ENCODE measurements at regions not wholly inside any gene's neighbourhood (a gene's known extent, or its start where the extent isn't known, plus 50 kb on each side); places are given as distances from the start of the nearest gene placed in this dataset.
A peak's percentile ranks its signal among the peaks of the same experiment; 100 is the strongest.

DNA sequence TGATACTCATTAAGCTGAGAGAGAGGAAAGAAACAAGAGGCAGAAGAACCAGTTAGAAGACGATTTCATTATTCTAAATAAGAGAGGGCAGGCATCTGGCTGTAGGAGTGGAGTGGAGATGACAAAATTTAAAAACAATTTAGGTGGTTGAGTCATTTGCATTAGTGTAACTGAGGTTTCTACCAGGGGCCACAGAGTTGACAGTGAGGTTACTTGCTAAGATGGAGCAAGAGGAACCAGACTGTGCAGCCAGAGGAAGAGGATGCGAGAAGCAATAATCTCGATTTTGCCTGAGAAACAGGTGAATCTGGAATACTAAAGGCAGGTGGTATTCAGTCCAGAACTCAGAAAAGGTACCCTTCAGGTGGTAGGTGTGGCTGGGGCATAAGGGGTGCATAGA is 491.9 kb downstream of the MID1IP1 start:
- DNase-seq (ENCODE audit: low spot score): no peak

DNA sequence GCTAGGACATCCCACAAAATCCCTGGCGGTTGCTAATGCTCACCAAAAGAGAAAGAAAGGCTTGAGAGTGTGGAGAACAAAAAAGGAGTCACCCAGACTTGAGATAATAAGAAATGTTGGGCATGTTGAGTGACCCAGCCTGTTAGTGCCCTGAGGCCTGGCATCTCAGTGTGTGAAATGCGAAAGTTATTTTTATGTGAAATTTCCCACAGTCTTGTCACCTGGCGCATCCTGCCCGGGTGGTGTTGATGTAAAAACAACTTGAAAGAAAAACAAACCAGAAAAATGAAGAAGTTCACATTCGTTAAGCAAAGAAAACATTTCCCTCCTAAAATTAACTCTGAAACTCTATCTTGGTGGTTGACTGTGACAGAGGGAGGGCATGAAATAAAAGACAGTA is 495.2 kb downstream of the MID1IP1 start:
- DNase-seq (ENCODE audit: low spot score): no peak

- no peak for DNase-seq (ENCODE audit: low spot score)
These were observed 497.6 kb downstream of the MID1IP1 start for GRCh38 chrX:39298821-39299220.

DNA sequence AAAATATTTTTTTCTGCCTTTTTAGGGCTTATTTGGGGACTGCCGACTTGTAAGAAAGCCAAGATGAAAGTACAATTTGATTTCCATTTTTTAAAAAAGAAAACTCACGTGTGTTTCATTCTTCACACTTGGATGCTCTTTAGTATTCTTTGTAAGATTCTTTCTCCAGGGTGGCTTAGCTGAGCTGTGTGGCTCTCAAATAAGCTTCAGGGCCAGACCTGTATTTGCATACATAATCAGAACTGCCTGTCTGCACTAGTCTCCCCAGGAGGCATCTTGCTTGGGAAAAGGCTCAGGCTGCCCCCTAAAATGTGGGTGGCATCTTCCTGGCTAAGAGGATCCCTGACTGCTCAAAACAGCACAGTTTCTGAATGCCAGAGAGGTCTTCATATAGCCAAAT is 498.4 kb downstream of the MID1IP1 start:
- no peak for DNase-seq (ENCODE audit: low spot score)

- DNase-seq (ENCODE audit: low spot score): no peak
These were observed 499.8 kb downstream of the MID1IP1 start for GRCh38 chrX:39301036-39301435.

GRCh38 chrX:39302838-39303237 is 501.6 kb downstream of the MID1IP1 start:
- no peak for DNase-seq (ENCODE audit: low spot score)

- no peak for DNase-seq (ENCODE audit: low spot score)
These were observed 503.5 kb downstream of the MID1IP1 start for GRCh38 chrX:39304746-39305145.

- no peak for DNase-seq (ENCODE audit: low spot score)
These were observed 506.2 kb downstream of the MID1IP1 start for GRCh38 chrX:39307488-39307887.

DNA sequence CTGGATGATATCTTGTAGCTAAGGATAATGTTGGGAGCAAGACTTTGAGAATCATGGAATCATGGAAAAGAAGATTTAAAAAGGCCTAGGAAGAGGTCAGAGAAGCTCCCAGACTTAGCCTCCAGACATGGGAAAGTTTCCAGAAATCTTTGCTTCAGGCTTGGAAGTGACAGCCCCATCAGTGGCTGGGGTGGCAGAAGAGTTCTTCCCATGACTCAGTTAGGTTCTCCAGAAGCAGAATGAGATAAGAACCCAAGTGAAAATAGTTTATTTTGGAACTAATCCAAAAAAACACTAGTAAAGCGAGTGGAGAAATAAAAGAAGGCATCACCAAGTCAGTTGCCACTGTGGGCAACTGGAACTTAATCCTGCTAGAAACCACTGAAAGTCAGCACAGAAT is 506.9 kb downstream of the MID1IP1 start:
- no peak for DNase-seq (ENCODE audit: low spot score)

GRCh38 chrX:39309018-39309635 is 507.9 kb downstream of the MID1IP1 start:
- DNase-seq (ENCODE audit: low spot score): peak; percentile 50

- peak; percentile 56 for DNase-seq (ENCODE audit: low spot score)
These were observed 508.5 kb downstream of the MID1IP1 start for GRCh38 chrX:39309721-39310152.

DNA sequence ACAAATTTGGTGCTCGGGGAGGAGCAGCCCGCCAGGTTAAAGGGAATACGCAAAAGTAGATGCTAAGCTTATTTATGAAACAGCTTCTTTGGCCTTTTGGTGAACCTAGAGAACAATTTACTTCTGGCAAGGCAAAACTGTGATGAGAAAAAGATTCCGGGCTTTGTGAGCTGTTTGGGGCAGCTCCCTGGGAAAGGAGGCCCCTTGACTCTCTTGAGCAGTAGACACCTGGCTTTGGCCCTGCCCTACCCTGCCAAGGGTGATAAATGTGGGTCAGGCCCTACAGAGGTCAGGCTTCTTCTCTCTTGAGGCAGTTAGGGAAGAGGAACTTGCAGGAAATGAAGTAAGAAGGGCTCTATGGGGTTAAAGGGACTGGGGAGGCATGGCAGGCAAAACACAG is 509.6 kb downstream of the MID1IP1 start:
- DNase-seq (ENCODE audit: low spot score): no peak

DNA sequence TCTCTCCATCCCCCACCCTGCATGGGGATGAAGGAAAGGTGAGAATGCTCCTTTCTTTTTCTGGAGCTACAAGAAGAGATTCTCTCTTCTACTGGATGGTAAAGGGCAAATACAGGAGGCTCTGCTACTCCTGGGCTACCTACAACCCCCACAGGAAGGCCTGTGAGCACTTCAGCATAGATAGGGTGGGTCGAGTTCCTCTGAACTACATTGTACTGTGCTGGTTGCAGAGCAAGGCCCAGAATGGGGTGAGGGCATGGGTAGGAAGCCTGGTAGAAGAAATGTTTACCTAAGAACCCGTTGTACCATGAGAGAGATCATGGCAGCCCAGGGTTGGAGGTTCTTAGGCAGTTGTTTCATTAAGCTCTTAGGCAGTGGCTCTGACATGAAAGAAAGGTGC is 510.4 kb downstream of the MID1IP1 start:
- no peak for DNase-seq (ENCODE audit: low spot score)

DNA sequence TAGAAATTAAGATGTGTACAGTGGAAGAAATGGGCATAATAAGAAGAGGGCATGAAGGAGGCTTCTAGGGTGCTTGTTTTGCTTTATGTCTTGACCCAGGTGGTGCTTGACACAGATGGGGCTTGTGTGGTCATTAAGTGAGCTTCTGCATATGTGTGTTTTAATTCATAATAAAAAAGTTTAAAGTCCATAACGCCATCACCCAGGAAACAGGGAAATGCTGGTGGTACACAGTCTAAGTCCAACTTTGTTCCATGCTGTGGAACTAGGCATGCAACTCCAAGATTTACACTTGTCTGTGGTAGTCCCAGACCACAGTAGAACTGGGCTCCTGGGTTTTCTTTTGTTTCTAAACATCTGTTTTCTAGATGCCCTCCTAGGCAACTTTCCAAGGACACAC is 511.9 kb downstream of the MID1IP1 start:
- no peak for DNase-seq (ENCODE audit: low spot score)

DNA sequence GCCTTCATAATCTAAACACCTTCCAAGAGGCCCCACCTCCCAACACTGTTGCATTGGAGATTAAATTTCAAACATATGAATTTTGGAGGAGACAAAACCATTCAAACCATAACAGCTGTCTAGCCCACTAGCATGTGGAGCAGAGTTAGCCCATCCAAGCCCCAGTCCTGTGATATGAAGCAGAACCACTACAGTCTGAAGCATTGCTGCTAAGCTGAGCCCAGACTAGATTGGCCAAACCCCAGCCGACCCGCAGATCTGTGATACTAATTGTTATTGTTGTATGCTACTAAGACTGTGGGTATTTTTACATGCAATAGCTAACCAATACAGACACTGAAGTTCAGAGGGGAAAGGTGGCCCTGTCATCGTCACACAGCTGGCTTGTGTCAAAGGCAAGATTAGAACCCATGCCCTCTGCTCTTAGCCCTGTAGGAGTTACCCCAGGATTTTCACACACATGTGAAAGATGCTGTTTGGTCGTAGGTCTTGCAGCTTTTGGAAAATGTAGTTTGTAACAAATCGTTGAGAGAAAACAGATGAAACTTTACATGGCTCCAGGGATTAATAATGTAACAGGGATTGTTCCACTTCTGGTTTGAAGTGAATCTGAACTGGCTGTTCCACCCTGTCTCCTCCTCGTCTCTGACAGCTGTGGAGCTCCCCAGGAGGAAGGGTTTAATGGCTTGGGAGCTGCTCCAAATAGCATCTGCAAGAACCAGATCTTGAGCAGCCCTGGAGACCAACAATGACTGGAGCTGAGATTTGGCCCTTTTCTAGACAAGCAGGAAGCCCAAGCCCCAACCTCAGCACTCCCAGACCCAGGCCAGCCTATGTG is 517.5 kb downstream of the MID1IP1 start:
- no peak for DNase-seq (ENCODE audit: low spot score)

GRCh38 chrX:39320165-39320564 is 518.9 kb downstream of the MID1IP1 start:
- DNase-seq (ENCODE audit: low spot score): no peak

DNA sequence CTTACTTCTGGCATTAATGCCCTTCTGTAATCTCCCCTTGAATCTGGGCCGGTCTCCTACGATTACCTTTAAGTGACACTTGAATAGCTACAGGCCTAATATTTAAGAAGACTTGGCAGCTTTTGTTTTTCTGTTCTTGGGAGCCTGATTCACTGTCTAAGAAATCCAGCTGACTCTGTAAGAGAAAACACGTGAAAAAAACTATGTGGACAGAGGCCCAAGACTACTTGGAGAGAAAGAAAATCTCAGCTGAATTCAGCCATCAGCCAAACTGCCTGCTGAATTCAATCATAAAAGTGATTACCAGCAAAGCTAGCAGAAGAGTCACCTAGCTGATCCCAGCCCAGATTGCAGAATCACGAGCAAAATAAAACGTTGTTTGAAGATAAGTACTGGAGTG is 521.2 kb downstream of the MID1IP1 start:
- no peak for DNase-seq (ENCODE audit: low spot score)

DNA sequence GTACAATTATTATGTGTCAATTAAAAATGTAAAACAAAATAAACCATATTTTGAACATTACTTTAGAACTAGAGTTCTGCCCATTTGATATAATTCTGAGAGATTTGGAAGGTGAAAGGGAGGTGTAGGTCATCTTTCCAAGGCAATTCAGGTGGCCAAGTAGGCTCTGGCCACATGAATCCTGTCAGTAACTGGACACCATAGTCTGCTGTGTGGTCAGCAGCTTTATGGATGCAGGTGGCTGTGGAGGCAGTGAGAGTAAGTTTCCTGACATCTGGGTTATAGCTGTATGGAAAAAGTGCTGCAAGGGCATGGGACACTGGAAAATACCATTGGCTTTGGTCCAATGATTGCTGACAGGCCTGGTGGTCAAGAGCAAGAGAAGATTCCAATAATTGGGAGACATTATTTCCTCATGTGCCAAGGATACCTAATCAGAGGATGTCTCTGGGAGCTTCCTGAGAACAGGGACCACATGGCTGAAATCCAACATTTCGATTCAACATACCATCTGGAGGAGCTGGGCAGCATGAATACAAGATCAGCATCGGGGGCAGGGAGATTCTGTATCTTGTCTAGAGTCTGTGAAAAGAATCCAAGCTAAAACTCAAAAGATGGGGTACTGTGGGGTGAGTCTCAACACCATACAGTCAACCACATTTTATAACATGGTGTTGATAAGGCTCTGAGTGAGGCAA is 523.1 kb downstream of the MID1IP1 start:
- DNase-seq (ENCODE audit: low spot score): no peak

GRCh38 chrX:39327255-39327654 is 526.0 kb downstream of the MID1IP1 start:
- DNase-seq (ENCODE audit: low spot score): peak; percentile 36

DNA sequence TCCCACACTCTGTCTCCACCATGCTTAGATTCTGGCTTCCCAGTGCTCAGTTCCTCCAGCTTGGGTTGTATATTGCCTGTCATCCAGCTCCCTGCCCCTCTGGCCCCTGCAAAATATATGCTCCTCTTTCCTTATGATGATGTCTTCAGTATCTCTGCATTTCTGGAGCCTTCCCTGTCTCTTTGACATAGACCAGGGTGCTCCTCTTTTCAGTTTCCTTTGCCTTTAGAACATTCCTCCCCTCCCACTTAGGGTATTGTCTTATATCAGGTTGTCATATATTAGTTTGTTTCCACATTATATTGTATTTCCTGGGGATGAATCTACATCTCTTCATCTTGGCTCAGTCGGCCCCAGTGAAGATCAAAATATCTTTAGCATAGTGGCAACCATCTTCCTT is 526.4 kb downstream of the MID1IP1 start:
- DNase-seq (ENCODE audit: low spot score): no peak

DNA sequence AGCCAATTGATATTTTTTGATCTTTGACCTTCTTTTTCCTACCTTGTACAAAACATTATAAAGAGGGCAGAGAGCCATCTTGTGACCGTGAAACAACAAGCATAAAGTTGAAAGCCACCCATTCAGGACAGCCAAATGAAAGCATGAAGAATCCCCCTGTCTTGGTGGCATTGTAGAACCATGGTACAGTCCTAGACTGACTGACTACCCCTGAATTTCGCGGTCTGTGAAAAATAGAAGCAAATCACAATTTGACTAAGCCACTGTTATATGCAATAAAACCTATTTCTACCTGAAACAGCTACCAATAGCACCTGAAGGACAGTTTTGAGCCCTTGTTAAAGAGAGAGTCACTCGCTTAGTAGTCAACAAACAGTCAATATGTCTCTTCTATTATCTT is 527.4 kb downstream of the MID1IP1 start:
- no peak for DNase-seq (ENCODE audit: low spot score)

DNA sequence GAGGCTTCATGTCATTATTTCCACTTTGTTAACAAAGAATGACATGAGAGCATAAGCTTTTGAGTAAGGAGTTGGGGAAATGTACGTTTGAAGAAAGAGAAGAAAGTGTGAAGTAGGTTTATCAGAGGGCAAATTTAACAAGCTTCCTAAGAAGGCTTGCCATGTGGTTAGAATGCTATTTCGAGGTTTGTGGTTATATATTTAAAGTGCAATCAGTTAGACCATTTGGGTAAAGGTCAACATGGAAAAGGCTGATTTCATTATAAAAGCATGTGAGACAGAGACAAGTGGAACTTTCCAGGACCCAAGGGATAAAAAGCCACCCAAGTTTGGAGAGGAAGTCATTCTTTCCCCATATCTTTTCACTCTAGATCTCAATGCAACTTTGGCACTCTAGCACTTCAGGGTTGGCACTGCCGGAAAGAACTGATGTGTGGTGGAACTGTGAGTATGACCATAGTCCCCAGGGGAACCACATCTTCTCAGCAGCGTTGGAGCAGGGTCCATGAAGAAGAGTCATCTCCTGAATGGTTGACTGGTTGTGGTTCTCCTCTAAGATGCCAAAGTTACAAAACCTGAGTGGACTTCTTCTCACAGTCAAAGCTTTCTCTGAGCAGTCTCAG is 529.9 kb downstream of the MID1IP1 start:
- DNase-seq (ENCODE audit: low spot score): no peak

- DNase-seq (ENCODE audit: low spot score): no peak
These were observed 532.2 kb downstream of the MID1IP1 start for GRCh38 chrX:39333451-39333850.
